Activated naive CD8-positive, alpha-beta T cell treated with anti-CD3 and anti-CD28 coated beads for 36 hours (primary cell): ENCODE measurements at regions not wholly inside any gene's neighbourhood (a gene's known extent, or its start where the extent isn't known, plus 50 kb on each side); places are given as distances from the start of the nearest gene placed in this dataset.
"Not testable (repeated sequence)": the region's sequence is repeated elsewhere in the genome, so short reads cannot be mapped to it uniquely, and the experiment has no call there.

Source experiments
- DNase-seq: peaks from one replicate; pipeline ENCODE4 v3.0.0; 2021
- H3K27ac Mint-ChIP-seq: one replicate; pipeline ENCODE4 v1.8.0; 2022; ENCODE audit warnings: mild to moderate bottlenecking, moderate library complexity, mixed read lengths
- H3K27me3 Mint-ChIP-seq: one replicate; pipeline ENCODE4 v1.8.0; 2022; ENCODE audit warnings: mild to moderate bottlenecking, mixed read lengths
- H3K36me3 Mint-ChIP-seq: one replicate; pipeline ENCODE4 v1.8.0; 2021; ENCODE audit warnings: mild to moderate bottlenecking, mixed read lengths
- H3K4me1 Mint-ChIP-seq: one replicate; pipeline ENCODE4 v1.8.0; 2021; ENCODE audit warnings: mixed read lengths
- H3K4me3 Mint-ChIP-seq: one replicate; pipeline ENCODE4 v1.8.0; 2022; ENCODE audit warnings: mild to moderate bottlenecking, moderate library complexity, mixed read lengths
- H3K9me3 Mint-ChIP-seq: one replicate; pipeline ENCODE4 v1.8.0; 2022; ENCODE audit warnings: mixed read lengths

- H3K4me1 Mint-ChIP-seq, H3K36me3 Mint-ChIP-seq, H3K27ac Mint-ChIP-seq, H3K9me3 Mint-ChIP-seq, DNase-seq, H3K27me3 Mint-ChIP-seq, H3K4me3 Mint-ChIP-seq: not testable (repeated sequence)
Observed at GRCh38 chr16:88232401-88233258, 150.1 kb upstream of the ZNF469 start.

DNA sequence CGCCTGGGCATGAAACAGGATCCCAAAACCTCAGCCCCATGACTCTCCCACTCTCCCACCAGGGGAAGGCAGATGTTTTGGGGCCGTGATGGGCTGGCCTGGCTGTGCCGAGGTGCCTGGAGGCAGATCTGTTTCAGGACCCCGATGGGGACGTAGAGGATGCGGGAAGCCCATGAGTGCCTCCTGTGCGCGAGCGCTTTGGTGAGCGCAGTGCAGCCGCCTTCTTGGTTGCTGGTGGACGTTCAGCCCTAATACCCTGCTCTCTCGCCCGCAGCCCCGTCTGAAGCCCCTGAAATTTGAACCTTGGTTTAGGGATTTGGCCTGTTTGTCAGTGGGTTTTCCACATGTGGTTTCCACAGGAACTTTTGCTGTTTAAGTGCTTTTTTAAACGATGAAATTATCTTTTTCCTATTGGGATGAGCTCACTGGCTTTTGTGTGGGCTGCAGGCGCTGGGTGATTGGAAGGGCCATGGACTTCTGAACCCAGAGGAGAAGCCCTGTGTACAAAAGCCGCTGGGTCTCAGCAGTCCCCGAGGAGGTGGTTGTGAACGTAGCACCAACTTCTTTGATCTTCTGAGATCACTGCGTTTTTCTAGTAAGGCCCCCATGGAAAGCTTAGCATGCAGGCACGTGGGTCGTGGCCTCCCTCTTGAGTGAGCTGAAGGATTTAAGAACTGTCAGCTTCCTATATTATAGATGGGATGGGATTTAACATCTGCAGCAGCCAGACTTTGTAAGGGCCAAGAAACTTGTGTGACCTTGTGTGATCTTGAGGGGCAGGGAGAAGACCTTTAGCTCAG, 148.9 kb upstream of the ZNF469 start:
- H3K4me1 Mint-ChIP-seq, DNase-seq, H3K9me3 Mint-ChIP-seq, H3K4me3 Mint-ChIP-seq, H3K27ac Mint-ChIP-seq, H3K36me3 Mint-ChIP-seq: not testable (repeated sequence)
- H3K27me3 Mint-ChIP-seq = peaks cover 12% of the 10 kb centered on the region

GRCh38 chr16:88234421-88235271, 148.1 kb upstream of the ZNF469 start:
- H3K27me3 Mint-ChIP-seq = peaks cover 14% of the 10 kb centered on the region
- not testable (repeated sequence) for H3K4me3 Mint-ChIP-seq, H3K9me3 Mint-ChIP-seq, DNase-seq, H3K4me1 Mint-ChIP-seq, H3K27ac Mint-ChIP-seq, H3K36me3 Mint-ChIP-seq

DNA sequence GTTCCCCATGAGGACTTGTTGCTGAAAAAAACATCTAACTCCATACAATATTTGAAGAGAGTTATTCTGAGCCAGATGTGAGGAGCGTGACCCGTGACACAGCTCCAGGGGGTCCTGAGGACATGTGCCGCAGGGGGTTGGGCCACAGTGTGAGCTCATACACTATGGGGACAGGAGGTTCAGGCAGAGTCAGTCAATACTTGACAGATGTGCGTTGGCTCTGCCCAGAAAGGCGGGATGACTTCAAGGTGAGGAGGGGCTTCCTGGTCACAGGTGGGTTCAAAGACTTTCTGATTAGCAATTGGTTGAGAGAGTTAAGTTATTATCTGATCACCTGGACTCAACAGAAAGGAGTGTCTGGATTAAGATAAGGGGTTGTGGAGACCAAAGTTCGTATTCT, 147.1 kb upstream of the ZNF469 start:
- not testable (repeated sequence) for H3K9me3 Mint-ChIP-seq, H3K27ac Mint-ChIP-seq, H3K36me3 Mint-ChIP-seq, H3K4me1 Mint-ChIP-seq, DNase-seq, H3K4me3 Mint-ChIP-seq
- H3K27me3 Mint-ChIP-seq = peaks cover 19% of the 10 kb centered on the region

DNA sequence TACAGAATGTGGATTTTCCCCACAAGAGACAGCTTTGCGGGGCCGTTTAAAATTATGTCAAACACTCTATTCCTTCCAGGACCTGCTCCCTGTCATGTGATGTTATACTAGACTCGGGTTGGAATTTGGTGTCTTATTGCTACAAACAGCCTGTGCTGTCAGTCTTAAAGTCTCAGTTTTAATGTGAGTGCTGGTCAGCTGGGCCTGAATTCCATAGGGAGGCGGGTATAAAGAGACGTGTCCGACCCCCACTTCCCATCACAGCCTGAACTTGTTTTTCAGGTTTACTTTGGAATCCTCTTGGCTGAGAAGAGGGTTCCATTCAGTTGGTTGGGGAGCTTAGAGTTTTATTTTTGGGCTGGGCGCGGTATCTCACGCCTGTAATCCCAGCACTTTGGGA, 146.5 kb upstream of the ZNF469 start:
- not testable (repeated sequence) for H3K4me3 Mint-ChIP-seq, H3K9me3 Mint-ChIP-seq, H3K36me3 Mint-ChIP-seq, H3K4me1 Mint-ChIP-seq, DNase-seq, H3K27ac Mint-ChIP-seq
- peaks cover 19% of the 10 kb centered on the region for H3K27me3 Mint-ChIP-seq

GRCh38 chr16:88237314-88237713, 145.4 kb upstream of the ZNF469 start:
- not testable (repeated sequence) for DNase-seq, H3K36me3 Mint-ChIP-seq, H3K9me3 Mint-ChIP-seq, H3K27ac Mint-ChIP-seq, H3K4me3 Mint-ChIP-seq, H3K4me1 Mint-ChIP-seq
- H3K27me3 Mint-ChIP-seq = peaks cover 19% of the 10 kb centered on the region

DNA sequence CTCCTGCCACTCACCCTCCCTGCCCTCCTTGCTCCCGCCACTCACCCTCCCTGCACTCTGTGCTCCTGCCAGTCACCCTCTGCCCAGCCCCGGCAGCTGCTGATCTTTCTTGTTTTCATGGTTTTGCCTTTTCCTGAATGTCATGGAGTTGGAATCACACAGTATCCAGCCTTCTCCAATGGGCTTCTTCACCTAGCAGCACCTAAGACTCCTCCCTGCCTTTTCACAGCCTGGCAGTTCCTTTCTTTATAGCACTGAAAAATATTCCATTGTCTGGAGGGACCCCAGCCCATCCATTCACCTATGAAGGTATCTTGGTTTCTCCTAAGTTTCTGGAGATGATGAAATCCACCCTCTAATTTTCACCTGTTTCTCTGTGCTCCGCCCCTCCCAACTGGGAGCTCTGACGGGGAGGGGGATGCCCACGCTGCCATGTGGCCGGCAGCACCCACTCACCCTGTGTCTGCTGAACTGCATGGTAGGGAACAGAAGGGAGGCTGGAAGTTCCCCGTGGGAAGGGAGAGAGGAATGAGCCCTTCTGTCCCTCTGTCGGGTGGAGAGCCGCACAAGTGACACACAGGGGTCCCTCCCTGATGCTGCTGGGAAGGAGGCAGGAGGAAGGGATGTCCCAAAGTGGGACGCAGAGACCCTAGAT, 144.9 kb upstream of the ZNF469 start:
- H3K4me1 Mint-ChIP-seq, H3K27ac Mint-ChIP-seq, H3K9me3 Mint-ChIP-seq, H3K4me3 Mint-ChIP-seq, DNase-seq, H3K36me3 Mint-ChIP-seq: not testable (repeated sequence)
- peaks cover 19% of the 10 kb centered on the region for H3K27me3 Mint-ChIP-seq

DNA sequence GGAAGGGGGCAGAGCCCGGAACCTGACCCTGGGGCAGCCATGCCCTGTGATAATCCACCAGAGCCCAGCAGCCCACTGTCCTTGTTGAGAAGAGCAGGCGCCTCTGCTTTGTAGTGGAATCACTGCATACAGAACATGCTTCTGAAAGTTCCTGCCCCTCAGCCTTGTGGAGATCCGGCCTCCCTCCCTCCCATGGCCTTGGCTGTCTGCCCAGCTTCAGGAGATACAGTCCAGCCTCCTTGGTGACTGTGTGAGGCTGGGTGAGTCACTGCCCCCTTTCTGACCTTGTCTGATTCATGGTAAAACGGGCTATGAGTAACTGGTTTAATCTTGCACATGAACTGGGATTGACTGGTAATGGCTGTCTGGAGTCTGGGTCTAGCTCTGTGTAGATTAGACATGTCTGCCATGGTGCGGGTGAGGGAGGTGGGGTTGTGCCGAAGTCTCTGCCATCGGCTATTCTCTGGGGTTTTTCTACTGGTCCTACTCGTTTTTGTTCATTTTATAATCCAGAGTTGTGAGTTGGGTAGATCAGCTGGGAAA, 144.0 kb upstream of the ZNF469 start:
- not testable (repeated sequence) for H3K9me3 Mint-ChIP-seq, H3K4me1 Mint-ChIP-seq, H3K4me3 Mint-ChIP-seq, H3K36me3 Mint-ChIP-seq, H3K27ac Mint-ChIP-seq
- peak; percentile 23 for DNase-seq
- peaks cover 20% of the 10 kb centered on the region for H3K27me3 Mint-ChIP-seq

DNA sequence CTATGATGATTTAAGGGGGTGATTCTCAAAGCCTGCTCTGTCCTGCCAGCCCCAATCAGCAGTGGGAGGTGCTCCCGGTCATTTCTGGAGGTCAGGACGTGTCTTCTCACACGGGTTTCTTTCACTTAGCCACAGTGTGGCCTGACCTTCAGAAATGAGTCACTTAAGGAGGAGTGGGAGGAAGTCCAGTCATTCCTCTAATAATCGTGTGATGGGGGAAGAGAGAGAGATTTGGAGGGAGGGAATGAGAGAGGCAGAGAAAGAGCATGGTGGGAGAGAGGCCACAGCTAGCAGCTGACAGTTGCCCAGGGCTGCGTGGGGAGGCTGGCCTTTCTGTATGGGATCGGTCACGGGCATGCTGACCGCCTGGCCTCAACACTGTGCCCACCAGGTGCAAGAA, 142.6 kb upstream of the ZNF469 start:
- not testable (repeated sequence) for DNase-seq, H3K4me1 Mint-ChIP-seq, H3K9me3 Mint-ChIP-seq, H3K36me3 Mint-ChIP-seq, H3K27ac Mint-ChIP-seq, H3K4me3 Mint-ChIP-seq
- H3K27me3 Mint-ChIP-seq = peaks cover 22% of the 10 kb centered on the region

- H3K4me1 Mint-ChIP-seq, H3K36me3 Mint-ChIP-seq, H3K4me3 Mint-ChIP-seq, DNase-seq, H3K9me3 Mint-ChIP-seq, H3K27ac Mint-ChIP-seq: not testable (repeated sequence)
- H3K27me3 Mint-ChIP-seq = peaks cover 18% of the 10 kb centered on the region
Observed at GRCh38 chr16:88240776-88241175, 142.0 kb upstream of the ZNF469 start.

DNA sequence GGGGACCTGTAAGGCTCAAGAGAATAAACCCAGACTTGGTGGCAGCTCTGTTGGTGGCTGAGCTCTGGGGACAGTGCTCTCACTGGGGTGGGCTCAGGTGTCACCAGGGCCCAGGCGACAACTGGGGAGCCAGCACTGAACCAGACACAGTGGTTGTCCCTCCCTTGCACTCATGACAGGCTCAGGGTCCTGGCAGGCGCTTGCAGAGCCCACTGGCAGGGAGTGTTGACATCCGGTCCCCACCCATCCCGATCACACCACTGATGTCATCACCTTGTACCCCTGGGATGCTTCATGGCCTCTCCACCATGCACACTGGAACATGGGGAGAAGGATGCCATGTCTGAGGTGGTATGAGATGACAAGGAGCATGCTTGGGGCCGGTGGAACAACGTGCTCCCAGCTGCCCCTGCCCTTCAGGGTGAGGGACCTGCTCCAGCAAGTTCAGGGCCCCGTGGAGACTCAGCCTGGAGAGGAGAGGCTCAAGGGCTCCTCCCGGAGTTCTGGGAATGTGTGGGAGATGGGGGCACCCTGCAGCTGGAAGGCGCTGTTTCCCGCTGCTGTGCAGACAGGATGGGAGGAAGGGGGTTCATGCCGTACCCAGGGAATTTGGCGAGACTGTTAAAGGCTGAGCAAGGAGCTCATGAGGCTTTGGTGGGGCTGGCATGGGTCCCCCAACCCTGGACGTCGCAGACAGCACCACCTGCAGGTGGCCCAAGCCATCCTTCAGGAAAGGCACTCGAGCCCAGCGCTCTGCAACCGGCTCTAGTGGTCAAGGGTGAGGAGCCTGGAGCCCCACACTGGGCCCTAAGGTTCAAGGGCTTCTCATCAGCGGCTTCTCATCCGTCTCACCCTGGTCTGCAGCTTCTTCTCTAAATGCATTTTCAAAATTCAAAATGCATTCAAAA, 141.1 kb upstream of the ZNF469 start:
- not testable (repeated sequence) for H3K27ac Mint-ChIP-seq, H3K4me1 Mint-ChIP-seq, H3K36me3 Mint-ChIP-seq, H3K4me3 Mint-ChIP-seq, DNase-seq, H3K9me3 Mint-ChIP-seq
- peaks cover 16% of the 10 kb centered on the region for H3K27me3 Mint-ChIP-seq

DNA sequence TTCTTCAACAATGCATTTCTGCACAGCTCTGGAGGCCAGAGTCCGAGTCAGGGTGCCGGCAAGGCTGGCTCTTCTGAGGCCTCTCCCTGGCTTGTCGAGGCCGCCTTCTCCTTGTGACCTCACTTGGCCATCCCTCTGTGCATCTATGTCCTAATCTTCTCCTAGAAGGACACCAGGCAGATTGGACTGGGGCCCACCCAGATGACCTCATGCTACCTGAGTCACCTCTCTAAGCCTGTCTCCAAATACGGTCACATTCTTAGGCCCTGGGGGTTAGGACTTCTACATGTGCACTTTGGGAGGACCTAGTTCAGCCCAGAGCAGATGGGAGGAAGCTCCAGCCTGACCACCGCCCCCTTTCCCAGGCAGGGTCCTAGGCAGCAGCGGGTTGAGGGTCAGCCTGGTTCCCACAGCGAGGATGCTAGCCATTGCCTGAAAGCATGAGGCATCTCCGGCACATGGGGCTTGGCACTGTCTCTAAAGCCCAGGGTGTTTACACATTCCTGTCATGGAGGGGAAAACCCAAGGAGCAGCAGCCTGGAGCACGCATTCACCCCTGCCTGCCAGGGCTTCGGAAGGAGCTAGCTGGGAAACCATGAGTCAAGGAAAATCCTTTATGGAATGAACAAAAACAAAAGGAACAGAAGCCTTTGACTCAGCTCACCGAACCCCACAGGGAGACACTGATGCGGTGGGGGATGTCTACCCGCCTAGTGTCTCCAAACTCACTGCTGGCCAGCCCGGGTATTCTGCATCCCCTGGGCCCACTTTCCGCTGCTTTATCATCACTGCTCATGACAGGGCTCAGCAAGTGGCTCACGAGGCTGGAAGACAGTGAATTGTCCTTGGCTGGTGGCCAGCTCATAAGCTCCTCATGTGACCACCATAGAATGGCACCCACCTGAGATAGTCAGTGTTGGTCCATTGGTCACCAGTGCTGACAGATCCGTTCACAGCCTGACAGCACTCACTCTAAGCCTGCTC, 140.2 kb upstream of the ZNF469 start:
- not testable (repeated sequence) for DNase-seq, H3K27ac Mint-ChIP-seq, H3K4me3 Mint-ChIP-seq, H3K36me3 Mint-ChIP-seq, H3K4me1 Mint-ChIP-seq, H3K9me3 Mint-ChIP-seq
- peaks cover 16% of the 10 kb centered on the region for H3K27me3 Mint-ChIP-seq

GRCh38 chr16:88243921-88244320, 138.8 kb upstream of the ZNF469 start:
- peaks cover 11% of the 10 kb centered on the region for H3K27me3 Mint-ChIP-seq
- H3K4me3 Mint-ChIP-seq, H3K9me3 Mint-ChIP-seq, H3K36me3 Mint-ChIP-seq, DNase-seq, H3K4me1 Mint-ChIP-seq, H3K27ac Mint-ChIP-seq: not testable (repeated sequence)
